ENCODE measurements at regions not wholly inside any gene's neighbourhood (a gene's known extent, or its start where the extent isn't known, plus 50 kb on each side); places are given as distances from the start of the nearest gene placed in this dataset.

DNA sequence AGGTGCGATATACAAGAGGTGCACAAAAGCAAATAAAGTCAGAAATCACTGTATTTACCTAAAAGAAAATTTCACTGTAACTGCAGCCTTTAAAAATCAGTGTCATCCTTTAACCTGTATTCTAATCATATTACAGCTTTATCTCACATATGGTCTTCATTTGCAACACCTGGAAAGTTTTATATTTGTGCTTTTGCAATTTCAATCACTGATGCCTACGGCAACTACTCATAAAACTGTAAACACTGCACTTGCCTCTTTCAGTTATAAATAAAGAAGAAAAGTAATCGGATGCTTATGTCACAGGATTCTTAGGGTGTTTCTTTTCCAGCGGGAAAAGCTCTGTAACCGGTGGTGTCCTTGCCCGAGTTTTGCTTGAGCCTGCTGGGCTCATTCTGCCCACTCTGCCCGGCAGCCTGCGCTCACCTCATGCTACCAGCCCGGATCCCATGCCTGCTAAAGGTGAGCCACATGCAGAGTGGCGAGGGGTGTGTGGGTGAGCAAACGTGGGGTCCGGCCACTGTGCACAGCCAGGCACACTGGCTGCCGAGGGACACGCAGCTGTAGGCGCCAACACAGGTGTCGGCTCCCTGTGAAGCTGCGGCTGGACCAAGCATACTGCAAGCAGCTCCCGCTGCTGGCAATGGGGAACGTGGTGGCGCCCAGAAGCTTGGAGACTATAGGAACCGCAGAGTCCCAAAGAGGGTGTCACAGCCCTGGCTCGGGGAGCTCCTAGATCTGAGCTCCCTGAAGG, 56.3 kb upstream of the ABCB5 start:
- TF ChIP-seq, protein P1, sequence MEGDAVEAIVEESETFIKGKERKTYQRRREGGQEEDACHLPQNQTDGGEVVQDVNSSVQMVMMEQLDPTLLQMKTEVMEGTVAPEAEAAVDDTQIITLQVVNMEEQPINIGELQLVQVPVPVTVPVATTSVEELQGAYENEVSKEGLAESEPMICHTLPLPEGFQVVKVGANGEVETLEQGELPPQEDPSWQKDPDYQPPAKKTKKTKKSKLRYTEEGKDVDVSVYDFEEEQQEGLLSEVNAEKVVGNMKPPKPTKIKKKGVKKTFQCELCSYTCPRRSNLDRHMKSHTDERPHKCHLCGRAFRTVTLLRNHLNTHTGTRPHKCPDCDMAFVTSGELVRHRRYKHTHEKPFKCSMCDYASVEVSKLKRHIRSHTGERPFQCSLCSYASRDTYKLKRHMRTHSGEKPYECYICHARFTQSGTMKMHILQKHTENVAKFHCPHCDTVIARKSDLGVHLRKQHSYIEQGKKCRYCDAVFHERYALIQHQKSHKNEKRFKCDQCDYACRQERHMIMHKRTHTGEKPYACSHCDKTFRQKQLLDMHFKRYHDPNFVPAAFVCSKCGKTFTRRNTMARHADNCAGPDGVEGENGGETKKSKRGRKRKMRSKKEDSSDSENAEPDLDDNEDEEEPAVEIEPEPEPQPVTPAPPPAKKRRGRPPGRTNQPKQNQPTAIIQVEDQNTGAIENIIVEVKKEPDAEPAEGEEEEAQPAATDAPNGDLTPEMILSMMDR (conservative IDR thresholded peaks at IDR 0.05; ENCODE audit: low read depth, low read length), result no peak
- TF ChIP-seq EZH2 (IDR thresholded peaks at IDR 0.05; ENCODE audit: low read length, unreplicated experiment), result no peak
